ENCODE measurements at regions not wholly inside any gene's neighbourhood (a gene's known extent, or its start where the extent isn't known, plus 50 kb on each side); places are given as distances from the start of the nearest gene placed in this dataset.

DNA sequence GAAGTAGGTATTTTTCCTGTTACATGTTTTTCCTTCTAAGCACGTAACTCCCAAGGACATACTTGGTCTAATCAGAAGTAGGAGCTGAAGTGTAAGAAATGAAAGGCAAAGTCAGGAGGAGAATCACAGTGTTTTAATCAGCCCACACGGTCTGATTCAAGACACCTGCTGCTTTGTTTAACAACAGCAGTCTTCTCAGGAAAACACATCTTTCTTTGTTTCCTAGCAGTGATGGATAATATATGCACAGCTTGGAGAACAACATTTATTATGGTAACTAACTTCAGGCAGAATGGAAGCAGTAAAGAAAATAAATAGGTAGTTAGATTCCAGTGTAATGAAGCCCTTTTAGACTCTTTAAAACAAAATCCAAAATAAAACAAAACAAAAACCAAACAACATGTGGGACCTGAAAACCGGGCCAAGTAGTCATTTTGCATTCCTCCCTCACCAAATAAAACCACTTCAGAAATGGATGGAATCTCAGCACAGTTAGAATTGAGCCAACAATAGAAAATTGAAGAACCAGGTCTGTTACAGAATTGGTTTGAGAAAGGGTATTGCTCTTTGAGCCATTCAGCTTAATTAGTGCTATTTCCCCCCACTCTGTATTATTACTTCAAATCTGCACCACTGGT is 61.1 kb upstream of the UGP2 start:
- no peak for TF ChIP-seq CTCF (IDR thresholded peaks at IDR 0.05; ENCODE audit: low read depth, low read length)
- H3K4me3 ChIP-seq (ENCODE audit: low read depth, low read length), result no peak overlapping the region

DNA sequence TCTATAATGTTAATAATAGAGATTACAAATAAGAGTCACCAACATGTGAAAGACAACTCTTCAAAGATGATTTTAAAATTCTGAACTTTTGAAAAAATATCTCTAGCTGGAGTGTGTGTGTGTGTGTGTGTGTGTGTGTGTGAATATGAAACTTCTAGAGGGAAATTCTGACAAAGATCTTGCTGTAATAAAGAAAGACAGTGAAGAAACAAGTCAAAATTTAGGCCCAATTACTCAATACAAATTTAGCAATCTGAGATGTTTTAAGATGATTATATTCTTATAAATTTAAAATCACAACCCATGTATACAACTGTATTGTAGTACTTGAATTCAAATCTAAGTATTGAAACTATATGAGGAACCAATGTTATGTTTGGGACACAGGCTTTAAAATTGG is 57.2 kb upstream of the UGP2 start:
- no peak overlapping the region for H3K4me3 ChIP-seq (ENCODE audit: low read depth, low read length)
- no peak for TF ChIP-seq CTCF (IDR thresholded peaks at IDR 0.05; ENCODE audit: low read depth, low read length)

DNA sequence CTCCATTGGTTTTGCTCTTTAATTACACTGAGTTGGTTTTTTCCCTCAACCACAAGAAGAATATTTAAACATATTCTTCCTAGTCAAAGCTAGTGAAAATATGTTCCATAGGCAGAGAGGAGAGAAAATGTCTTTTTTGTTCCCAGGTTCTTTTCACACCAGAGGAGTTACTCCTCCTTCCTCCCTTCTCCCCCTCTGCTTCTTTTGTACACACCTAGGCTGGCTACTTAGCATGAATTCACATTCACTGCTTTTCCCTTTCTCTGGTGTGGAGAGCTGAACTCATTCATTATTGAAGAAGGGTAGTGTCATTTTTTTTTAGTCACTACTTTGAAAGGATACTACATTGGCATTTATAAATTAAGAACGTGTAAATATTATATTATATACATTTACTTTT is 56.6 kb upstream of the UGP2 start:
- no peak overlapping the region for H3K4me3 ChIP-seq (ENCODE audit: low read depth, low read length)
- TF ChIP-seq CTCF (IDR thresholded peaks at IDR 0.05; ENCODE audit: low read depth, low read length), result no peak

- H3K4me3 ChIP-seq (ENCODE audit: low read depth, low read length), result no peak overlapping the region
- TF ChIP-seq CTCF (IDR thresholded peaks at IDR 0.05; ENCODE audit: low read depth, low read length), result no peak
Measured at GRCh38 chr2:63786471-63786870, 55.2 kb upstream of the UGP2 start.

DNA sequence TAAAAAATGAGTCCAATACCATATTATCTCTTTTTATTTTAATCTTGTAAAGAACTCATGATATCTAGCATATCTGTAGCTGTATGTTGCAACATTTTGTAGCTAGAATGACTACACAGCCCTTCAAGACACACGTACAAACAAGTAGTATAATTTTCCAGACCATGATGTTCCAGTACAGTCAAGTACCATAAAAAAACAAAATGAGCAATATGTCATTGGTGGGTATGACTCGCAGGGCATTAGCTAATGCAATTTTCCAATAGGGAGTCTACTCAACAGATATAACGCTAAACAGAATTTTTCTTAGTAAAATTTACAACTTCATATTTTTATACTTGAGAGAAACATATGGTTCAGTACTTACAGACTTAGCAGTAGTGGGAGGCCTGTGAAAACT is 53.6 kb upstream of the UGP2 start:
- H3K4me3 ChIP-seq (ENCODE audit: low read depth, low read length), result no peak overlapping the region
- TF ChIP-seq CTCF (IDR thresholded peaks at IDR 0.05; ENCODE audit: low read depth, low read length), result no peak

DNA sequence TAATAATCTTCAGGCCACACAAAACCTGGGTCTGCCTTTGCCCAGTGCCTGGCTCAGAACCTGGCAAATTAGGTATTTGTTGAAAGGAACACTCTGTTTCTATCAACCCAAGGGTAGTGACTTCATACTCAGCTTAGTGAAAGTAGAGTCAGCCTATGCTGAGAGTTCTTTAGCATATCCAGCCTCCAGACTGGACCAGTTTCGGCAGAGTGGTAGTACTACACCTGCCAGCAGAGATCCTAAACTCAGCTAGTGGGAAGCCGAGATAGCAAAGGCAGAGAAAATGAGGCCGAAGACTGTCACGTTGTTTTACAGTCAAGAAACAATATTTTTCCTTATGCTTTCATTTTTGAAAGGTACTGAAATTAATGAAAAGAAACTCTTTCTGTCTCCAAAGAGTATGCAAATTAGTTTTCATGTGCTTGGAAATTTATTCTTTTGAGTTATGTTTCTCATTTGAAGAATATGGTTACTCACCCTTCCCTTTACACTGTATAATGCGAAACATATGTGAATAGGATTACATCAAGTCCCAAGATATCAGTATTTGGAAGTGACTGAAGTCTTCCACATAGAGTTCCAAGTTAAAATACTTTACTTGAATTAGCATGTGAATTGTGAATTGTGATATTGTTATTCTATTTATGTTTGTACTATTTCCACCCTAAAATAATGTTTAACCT is 52.2 kb upstream of the UGP2 start:
- no peak overlapping the region for H3K4me3 ChIP-seq (ENCODE audit: low read depth, low read length)
- TF ChIP-seq CTCF (IDR thresholded peaks at IDR 0.05; ENCODE audit: low read depth, low read length), result no peak

- H3K4me3 ChIP-seq (ENCODE audit: low read depth, low read length), result no peak overlapping the region
- TF ChIP-seq CTCF (IDR thresholded peaks at IDR 0.05; ENCODE audit: low read depth, low read length), result no peak
Measured at GRCh38 chr2:63790491-63790890, 51.2 kb upstream of the UGP2 start.
